ENCODE measurements at regions not wholly inside any gene's neighbourhood (a gene's known extent, or its start where the extent isn't known, plus 50 kb on each side); places are given as distances from the start of the nearest gene placed in this dataset.

DNA sequence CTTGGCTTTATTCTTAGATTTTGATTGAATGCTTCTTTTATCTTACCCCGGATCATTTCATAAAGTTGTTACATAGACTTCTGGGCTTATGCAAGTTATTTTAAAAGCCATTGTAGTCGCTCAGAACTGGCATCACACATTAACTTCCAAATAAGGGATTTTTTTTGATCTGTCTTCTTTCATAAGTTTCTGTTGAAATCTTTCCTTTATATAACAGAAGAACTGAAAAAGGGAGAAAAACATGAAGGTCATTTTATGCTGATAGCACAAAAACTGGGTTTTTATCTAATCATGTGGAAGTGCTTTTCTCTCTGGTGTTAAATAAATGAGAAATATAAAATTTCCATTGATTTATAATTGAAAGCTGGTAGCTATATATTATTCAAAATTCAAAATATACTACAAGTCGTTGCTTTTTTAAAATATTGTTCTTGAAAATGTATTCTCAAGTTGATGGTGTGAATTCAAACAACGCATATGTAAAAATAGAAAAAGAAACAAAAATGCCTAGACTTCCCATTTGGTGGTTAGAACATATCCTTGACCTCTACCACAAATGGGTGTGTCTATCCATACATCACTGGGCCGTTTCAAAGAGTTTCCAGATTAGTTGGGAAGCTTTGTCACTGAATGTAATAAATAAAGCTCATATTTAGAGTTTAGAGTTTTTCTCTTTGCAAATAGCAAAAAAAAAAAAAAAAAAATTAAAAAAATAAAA, 258.3 kb upstream of the ZPLD1 start:
- Histone ChIP-seq H3K4me3 (no peak overlapping the region), H3K27ac (no peak overlapping the region)
- DNase-seq (ENCODE audit: low spot score): no peak
- TF ChIP-seq, protein P1, sequence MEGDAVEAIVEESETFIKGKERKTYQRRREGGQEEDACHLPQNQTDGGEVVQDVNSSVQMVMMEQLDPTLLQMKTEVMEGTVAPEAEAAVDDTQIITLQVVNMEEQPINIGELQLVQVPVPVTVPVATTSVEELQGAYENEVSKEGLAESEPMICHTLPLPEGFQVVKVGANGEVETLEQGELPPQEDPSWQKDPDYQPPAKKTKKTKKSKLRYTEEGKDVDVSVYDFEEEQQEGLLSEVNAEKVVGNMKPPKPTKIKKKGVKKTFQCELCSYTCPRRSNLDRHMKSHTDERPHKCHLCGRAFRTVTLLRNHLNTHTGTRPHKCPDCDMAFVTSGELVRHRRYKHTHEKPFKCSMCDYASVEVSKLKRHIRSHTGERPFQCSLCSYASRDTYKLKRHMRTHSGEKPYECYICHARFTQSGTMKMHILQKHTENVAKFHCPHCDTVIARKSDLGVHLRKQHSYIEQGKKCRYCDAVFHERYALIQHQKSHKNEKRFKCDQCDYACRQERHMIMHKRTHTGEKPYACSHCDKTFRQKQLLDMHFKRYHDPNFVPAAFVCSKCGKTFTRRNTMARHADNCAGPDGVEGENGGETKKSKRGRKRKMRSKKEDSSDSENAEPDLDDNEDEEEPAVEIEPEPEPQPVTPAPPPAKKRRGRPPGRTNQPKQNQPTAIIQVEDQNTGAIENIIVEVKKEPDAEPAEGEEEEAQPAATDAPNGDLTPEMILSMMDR (IDR thresholded peaks at IDR 0.05): no peak

DNA sequence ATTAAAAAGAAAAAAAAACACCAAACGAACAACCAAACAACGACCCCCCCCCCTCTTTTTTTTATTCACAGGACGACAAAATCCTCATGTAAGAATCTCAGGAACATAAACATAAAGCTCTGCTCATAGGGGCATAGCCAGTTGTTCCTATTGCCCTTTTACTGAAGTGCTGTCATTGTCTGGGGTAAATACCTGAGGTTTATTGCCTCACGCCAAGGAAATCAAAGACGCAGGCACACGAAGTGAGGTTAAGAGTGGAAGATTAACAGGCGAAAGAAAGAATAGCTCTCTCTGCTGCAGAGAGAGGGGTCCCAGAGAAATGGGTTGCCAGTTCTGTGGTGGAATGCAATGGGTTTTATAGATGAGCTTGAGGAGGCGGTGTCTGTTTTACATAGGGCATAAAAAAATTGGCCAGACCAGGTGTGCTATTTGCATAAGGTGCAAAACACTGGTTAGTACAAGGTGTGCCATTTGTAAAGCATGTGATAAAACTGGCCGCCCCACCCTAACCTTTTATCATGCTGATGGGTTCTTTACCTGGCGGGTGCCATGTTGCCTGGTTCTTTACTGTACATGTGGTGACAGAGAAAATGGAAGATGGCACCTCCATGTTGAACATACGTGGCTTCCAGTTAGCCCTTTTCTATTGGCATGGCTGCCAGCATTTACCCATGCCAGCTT, 257.6 kb upstream of the ZPLD1 start:
- H3K4me3 ChIP-seq: no peak overlapping the region
- TF ChIP-seq, protein P1 (IDR thresholded peaks at IDR 0.05): no peak

DNA sequence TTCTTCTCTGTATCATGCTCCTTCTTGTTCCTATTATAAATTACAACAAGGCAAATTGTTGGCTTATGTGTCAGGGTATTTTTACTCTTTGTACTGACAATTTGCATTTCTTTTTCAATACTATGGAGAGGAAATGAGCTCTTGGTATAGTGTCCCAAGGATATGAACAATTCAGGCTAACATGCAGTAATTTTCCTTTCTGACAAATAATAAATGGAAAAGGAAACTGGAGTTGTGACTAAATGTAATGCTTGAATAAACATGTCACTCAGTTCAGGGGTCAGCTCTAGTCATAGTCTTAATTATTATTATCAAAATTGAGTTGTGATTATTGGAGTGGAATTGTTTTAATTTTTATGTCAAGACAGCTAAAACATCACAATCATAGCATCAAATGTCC, 256.0 kb upstream of the ZPLD1 start:
- no peak for DNase-seq (ENCODE audit: low spot score)
- TF ChIP-seq, protein P1 (IDR thresholded peaks at IDR 0.05): no peak
- no peak overlapping the region for H3K4me3 ChIP-seq
- peak overlapping the region; percentile 73 to 76 for H3K27ac ChIP-seq

More for the DNA sequence above, 257.6 kb upstream of the ZPLD1 start:
- no peak for DNase-seq (ENCODE audit: low spot score)
- H3K27ac ChIP-seq: no peak overlapping the region

DNA sequence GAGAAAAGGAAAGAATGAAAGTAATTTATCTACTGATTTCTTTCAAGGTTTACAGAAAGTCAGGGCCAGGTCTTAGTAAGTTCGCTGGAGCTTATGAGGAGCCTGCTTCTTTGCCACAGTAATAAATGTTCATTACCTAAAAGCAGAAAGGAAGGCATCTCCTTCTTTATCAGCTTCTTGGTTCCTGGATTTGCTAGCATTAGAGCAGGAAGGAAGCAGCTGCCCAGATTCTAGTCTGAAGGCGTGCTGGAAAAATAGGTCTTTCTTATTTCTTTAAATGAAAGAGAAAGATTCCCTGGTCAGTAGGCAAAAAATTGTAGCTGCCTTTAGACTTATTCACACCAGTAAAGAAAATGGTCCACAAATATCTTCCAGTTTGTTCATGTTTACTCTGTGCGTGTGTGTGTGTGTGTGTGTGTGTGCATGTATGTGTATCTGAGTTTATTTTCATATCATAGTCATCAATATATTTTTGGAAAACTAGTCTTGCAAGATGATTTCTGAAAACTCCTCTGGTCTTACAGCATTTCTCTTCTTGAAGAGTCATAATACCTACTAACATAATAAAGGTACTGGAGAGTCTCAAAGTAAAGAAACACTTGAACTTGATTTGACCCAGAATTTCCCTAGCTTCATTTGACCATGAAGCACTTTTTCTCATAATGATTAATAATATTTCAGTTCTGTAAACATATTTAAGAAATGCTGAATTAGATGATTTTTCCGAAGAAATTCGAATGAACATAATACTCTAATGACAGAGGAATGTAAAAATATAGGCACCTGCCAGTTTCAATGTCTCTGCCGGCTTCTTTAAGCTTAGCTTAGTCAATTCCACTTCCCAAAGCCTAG, 255.3 kb upstream of the ZPLD1 start:
- DNase-seq (ENCODE audit: low spot score): no peak
- H3K27ac ChIP-seq: peak overlapping the region; percentile 73 to 76
- peak overlapping the region; percentile 9 for H3K4me3 ChIP-seq
- TF ChIP-seq, protein P1 (IDR thresholded peaks at IDR 0.05): no peak

DNA sequence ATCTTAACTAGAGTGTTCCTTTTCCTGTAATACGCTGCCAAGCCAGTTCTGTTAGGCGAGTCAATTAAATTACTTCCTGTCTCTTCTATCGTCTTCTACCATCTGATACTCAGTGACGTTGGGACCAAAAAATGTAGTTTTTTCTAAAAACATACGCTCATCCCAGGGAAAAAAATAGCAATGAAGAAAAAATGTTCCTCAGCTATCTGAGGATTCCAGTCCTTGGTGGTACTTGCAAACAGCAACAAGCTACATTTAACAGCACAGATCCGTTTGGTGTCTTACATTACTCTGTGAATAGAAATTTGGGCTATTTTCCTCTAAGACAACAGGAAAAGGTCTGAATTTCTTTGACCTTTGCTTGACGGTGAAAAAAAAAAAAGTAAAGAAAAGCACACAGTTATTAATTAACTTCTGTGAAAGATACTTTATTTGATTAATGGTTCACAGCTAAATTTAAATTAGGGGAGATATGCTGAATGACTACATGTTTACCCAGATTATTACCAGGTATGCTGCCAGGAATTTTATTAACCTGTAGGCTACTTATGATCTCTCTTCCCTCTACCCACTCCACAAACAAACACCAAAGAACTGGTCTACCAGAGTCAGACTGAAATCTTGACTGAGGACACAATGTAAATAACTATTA, 254.4 kb upstream of the ZPLD1 start:
- DNase-seq (ENCODE audit: low spot score): no peak
- Histone ChIP-seq H3K4me3 (no peak overlapping the region), H3K27ac (peak overlapping the region; percentile 73 to 76)
- TF ChIP-seq, protein P1 (IDR thresholded peaks at IDR 0.05): no peak

DNA sequence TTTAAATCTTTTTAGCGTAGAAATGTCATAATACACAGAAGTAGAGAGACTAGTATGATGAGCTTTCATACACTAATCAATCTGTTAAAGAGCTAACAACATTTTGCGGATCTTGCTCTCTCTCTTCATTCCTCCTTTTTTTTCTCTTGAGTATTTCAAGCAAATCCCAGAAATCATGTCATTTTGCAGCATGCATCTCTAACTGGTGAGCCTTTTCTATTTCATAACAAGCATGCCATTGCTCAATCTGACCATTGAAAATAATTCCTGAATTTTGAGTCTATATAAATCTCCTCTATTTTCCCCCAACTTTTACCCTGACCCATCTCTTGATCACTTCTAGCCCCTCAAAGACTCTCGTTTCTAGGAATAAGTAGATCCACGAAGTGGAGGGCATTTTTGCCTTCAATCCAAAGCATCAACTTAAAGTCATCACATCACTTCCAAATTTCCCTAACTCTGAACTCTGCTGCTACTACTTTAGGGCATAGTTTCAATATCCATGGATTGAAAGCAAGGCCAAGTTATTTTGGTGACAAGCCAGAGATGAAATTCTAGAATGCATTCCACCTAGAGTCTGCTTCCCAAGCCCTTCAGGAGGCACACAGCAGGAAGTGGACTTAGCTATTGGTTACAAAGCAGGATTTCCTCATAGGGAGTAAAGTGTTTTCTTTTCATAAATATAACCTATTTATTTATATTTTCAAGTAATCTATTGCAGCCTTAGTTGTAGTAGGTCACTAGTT, 253.5 kb upstream of the ZPLD1 start:
- TF ChIP-seq, protein P1 (IDR thresholded peaks at IDR 0.05): no peak
- no peak overlapping the region for H3K4me3 ChIP-seq
- DNase-seq (ENCODE audit: low spot score): no peak
- peak overlapping the region; percentile 73 to 76 for H3K27ac ChIP-seq
